HT1080 (cell line): ENCODE measurements at regions not wholly inside any gene's neighbourhood (a gene's known extent, or its start where the extent isn't known, plus 50 kb on each side); places are given as distances from the start of the nearest gene placed in this dataset.

Experiments
- DNase-seq: peaks from one replicate; pipeline ENCODE4 v3.0.0-alpha.2; 2015; ENCODE audit warnings: low read depth

GRCh38 chr3:64853456-64853855 lies 165.7 kb upstream of the ADAMTS9 start:
- DNase-seq, result peak; percentile 4

- DNase-seq, result no peak
Observed at GRCh38 chr3:64852738-64853137, 164.9 kb upstream of the ADAMTS9 start.

- DNase-seq, result no peak
Observed at GRCh38 chr3:64848822-64849221, 161.0 kb upstream of the ADAMTS9 start.

GRCh38 chr3:64848127-64848800 lies 160.5 kb upstream of the ADAMTS9 start:
- no peak for DNase-seq

GRCh38 chr3:64844558-64844957 lies 156.8 kb upstream of the ADAMTS9 start:
- DNase-seq, result no peak

GRCh38 chr3:64837986-64838735 lies 150.4 kb upstream of the ADAMTS9 start:
- no peak for DNase-seq

GRCh38 chr3:64837126-64837738 lies 149.4 kb upstream of the ADAMTS9 start:
- DNase-seq, result no peak

GRCh38 chr3:64836097-64836496 lies 148.3 kb upstream of the ADAMTS9 start:
- no peak for DNase-seq

GRCh38 chr3:64832098-64832497 lies 144.3 kb upstream of the ADAMTS9 start:
- DNase-seq, result no peak

- no peak for DNase-seq
Observed at GRCh38 chr3:64830681-64831080, 142.9 kb upstream of the ADAMTS9 start.

- DNase-seq, result no peak
Observed at GRCh38 chr3:64829331-64829730, 141.5 kb upstream of the ADAMTS9 start.

- DNase-seq, result no peak
Observed at GRCh38 chr3:64828276-64828675, 140.5 kb upstream of the ADAMTS9 start.

- no peak for DNase-seq
Observed at GRCh38 chr3:64827431-64827830, 139.6 kb upstream of the ADAMTS9 start.

GRCh38 chr3:64827019-64827418 lies 139.2 kb upstream of the ADAMTS9 start:
- no peak for DNase-seq

- no peak for DNase-seq
Observed at GRCh38 chr3:64825404-64826120, 137.8 kb upstream of the ADAMTS9 start.

GRCh38 chr3:64824394-64824909 lies 136.7 kb upstream of the ADAMTS9 start:
- no peak for DNase-seq

GRCh38 chr3:64818196-64818595 lies 130.4 kb upstream of the ADAMTS9 start:
- DNase-seq, result no peak

GRCh38 chr3:64816355-64816754 lies 128.6 kb upstream of the ADAMTS9 start:
- DNase-seq, result no peak

- DNase-seq, result no peak
Observed at GRCh38 chr3:64815789-64816188, 128.0 kb upstream of the ADAMTS9 start.

- no peak for DNase-seq
Observed at GRCh38 chr3:64815195-64815631, 127.4 kb upstream of the ADAMTS9 start.

- no peak for DNase-seq
Observed at GRCh38 chr3:64814351-64814750, 126.6 kb upstream of the ADAMTS9 start.

GRCh38 chr3:64813326-64813725 lies 125.5 kb upstream of the ADAMTS9 start:
- no peak for DNase-seq
